T-cell (primary cell): ENCODE measurements at regions not wholly inside any gene's neighbourhood (a gene's known extent, or its start where the extent isn't known, plus 50 kb on each side); places are given as distances from the start of the nearest gene placed in this dataset.
"Not testable (repeated sequence)": the region's sequence is repeated elsewhere in the genome, so short reads cannot be mapped to it uniquely, and the experiment has no call there.

Experiments used
- ATAC-seq, 4 experiments: fragments of 200-7000 bp in 3 of 4; fragments of 150-1000 bp in 1 of 4; cut with Tn5 transposase; replicated peaks in 1 of 4; 1 replicate in 3 of 4; 2 replicates in 1 of 4; pipeline ENCODE4 v1.10.0; 2021; ENCODE audit warnings: moderate library complexity in 3 of 4, mild to moderate bottlenecking in 2 of 4, moderate number of reproducible peaks in 1 of 4
- CTCF ChIA-PET, 2 donors: fragments of 300-600 bp; sonication (Branson Sonifier 250); formaldehyde crosslinking; loops; one replicate each; lab custom pipeline; 2022; ENCODE audit warnings: antibody characterized with exemption in 2 of 2; lab: Charles Lee
- POLR2A ChIA-PET, 2 donors: fragments of 300-600 bp; sonication (Branson Sonifier 250); formaldehyde crosslinking; loops; one replicate each; lab custom pipeline; 2022; ENCODE audit warnings: antibody characterized with exemption in 2 of 2; lab: Charles Lee
- DNase-seq, 35 experiments: peaks; one replicate each; pipeline versions ENCODE4 v3.0.0 to v3.0.0-alpha.2; 2013 to 2023
- H3K27ac ChIP-seq: one replicate; pipeline ENCODE4 v1.5.1; 2013; ENCODE audit warnings: low read length
- H3K27me3 ChIP-seq, 2 experiments: replicated peaks in 1 of 2; 1 replicate in 1 of 2; 2 replicates in 1 of 2; pipeline versions ENCODE4 v1.6.1 to v1.7.0; 2013; ENCODE audit warnings: low read length in 1 of 2, mixed read lengths in 1 of 2; ENCODE audit not compliant: control insufficient read depth in 2 of 2, insufficient read depth in 2 of 2; ENCODE audit errors: extremely low read depth in 1 of 2
- H3K36me3 ChIP-seq, 2 donors: 1 replicate in 1 of 2; 2 replicates in 1 of 2; pipeline versions ENCODE4 v1.6.1 to v1.7.0; 2013; ENCODE audit warnings: low read length in 1 of 2; ENCODE audit not compliant: control insufficient read depth in 2 of 2, insufficient read depth in 1 of 2; ENCODE audit errors: extremely low read depth in 1 of 2
- H3K4me1 ChIP-seq, 2 experiments: 1 replicate in 1 of 2; 2 replicates in 1 of 2; pipeline versions ENCODE4 v1.6.1 to v1.7.0; 2013; ENCODE audit warnings: low read length in 2 of 2, mixed read lengths in 1 of 2; ENCODE audit not compliant: insufficient read depth in 2 of 2, control insufficient read depth in 1 of 2; ENCODE audit errors: extremely low read depth in 1 of 2
- H3K4me3 ChIP-seq, 2 donors: 1 replicate in 1 of 2; 2 replicates in 1 of 2; pipeline versions ENCODE4 v1.5.1 to v1.7.0; 2013; ENCODE audit warnings: mild to moderate bottlenecking in 2 of 2, low read length in 1 of 2, moderate library complexity in 1 of 2; ENCODE audit not compliant: control insufficient read depth in 1 of 2; ENCODE audit errors: extremely low read depth in 1 of 2
- H3K9me3 ChIP-seq: 2 replicates; pipeline ENCODE4 v1.7.0; 2013
- H3K27ac Mint-ChIP-seq, 2 donors: one replicate each; pipeline ENCODE4 v1.8.0; 2020 to 2021; ENCODE audit warnings: mild to moderate bottlenecking in 2 of 2, mixed read lengths in 2 of 2
- H3K27me3 Mint-ChIP-seq, 2 donors: one replicate each; pipeline ENCODE4 v1.8.0; 2021 to 2022; ENCODE audit warnings: mixed read lengths in 2 of 2
- H3K36me3 Mint-ChIP-seq: one replicate; pipeline ENCODE4 v1.8.0; 2021; ENCODE audit warnings: mixed read lengths
- H3K4me1 Mint-ChIP-seq, 3 donors: one replicate each; pipeline ENCODE4 v1.8.0; 2020 to 2022; ENCODE audit warnings: mixed read lengths in 3 of 3, mild to moderate bottlenecking in 1 of 3
- H3K4me3 Mint-ChIP-seq, 3 donors: one replicate each; pipeline ENCODE4 v1.8.0; 2020 to 2022; ENCODE audit warnings: mild to moderate bottlenecking in 3 of 3, mixed read lengths in 3 of 3, moderate library complexity in 3 of 3
- H3K9me3 Mint-ChIP-seq, 3 donors: one replicate each; pipeline ENCODE4 v1.8.0; 2020 to 2022; ENCODE audit warnings: mixed read lengths in 3 of 3
- WGBS: methylation state at CpG from one replicate; pipeline ENCODE4 v1.1.5; 2013; ENCODE audit warnings: missing lambda C conversion rate; ENCODE audit not compliant: insufficient coverage; 5-methylcytosine and 5-hydroxymethylcytosine counted together

DNA sequence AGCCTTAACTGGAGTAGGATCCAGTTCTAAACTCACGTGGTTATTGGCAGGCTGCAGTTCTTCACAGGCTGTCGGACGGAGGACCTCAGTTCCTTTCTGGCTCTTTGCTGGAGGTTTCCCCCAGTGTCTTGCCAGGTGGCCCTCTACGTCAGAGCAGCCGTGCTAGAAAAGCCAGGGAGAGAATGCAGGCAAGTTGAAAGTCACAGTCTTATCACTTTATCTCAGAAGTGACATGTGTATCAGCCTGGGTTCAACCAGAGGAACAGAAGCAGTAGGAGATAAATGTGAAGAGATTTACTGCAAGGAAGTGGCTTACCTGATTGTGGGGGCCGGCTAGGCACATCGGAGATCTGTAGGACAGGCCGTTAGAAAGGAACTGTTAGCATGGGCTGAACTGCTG, 125.3 kb upstream of the BNIP2 start:
- no peaks in the 10 kb centered on the region for H3K36me3 Mint-ChIP-seq
- peaks cover 10 to 22% of the 10 kb centered on the region in 2 experiments for H3K4me1 ChIP-seq
- H3K27me3 Mint-ChIP-seq: peaks cover 0 to 8% of the 10 kb centered on the region in 2 donors
- H3K9me3 Mint-ChIP-seq: no peaks in the 10 kb centered on the region
- H3K27ac ChIP-seq: peak overlapping the region; percentile 32
- ChIA-PET POLR2A (no interaction called here), CTCF (no interaction called here)
- H3K9me3 ChIP-seq: no peaks in the 10 kb centered on the region
- H3K27ac Mint-ChIP-seq: peak overlapping the region; percentile 90
- H3K4me3 ChIP-seq: no peak overlapping the region
- H3K4me1 Mint-ChIP-seq: peaks cover 23 to 34% (median 34%) of the 10 kb centered on the region in 3 donors
- DNase-seq (peak in 32 of 35 experiments; percentile 28 to 72 (median 54)), ATAC-seq (peak; percentile 67 to 98 (median 86))
- no peaks in the 10 kb centered on the region for H3K27me3 ChIP-seq
- H3K36me3 ChIP-seq: no peaks in the 10 kb centered on the region
- WGBS: 32% methylated on average over 4 of the region's 8 CpGs
- H3K4me3 Mint-ChIP-seq: peak overlapping the region in 2 of 3 donors; percentile 42 to 52

DNA sequence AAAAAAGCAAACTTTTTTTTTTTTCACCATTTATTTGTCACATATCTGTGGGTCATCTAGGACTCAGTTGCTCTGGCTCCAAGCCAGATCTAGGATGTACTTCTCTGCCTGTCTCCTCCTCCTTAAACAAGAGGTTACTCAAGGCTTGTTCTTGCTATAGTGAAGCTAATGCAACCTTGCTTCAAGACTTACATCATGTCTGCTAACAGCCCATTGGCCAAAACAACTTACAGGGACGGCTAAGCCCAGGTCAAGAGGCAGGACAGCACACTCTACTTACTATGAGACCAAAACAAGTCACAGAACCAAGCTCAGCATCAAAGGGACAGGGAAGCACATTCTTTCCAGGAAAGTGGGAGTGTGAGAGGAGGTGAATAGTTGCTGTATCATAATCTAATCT, 123.8 kb upstream of the BNIP2 start:
- DNase-seq: no peak
- peaks cover 0 to 1% of the 10 kb centered on the region in 2 donors for H3K27me3 Mint-ChIP-seq
- POLR2A ChIA-PET: no interaction called here

DNA sequence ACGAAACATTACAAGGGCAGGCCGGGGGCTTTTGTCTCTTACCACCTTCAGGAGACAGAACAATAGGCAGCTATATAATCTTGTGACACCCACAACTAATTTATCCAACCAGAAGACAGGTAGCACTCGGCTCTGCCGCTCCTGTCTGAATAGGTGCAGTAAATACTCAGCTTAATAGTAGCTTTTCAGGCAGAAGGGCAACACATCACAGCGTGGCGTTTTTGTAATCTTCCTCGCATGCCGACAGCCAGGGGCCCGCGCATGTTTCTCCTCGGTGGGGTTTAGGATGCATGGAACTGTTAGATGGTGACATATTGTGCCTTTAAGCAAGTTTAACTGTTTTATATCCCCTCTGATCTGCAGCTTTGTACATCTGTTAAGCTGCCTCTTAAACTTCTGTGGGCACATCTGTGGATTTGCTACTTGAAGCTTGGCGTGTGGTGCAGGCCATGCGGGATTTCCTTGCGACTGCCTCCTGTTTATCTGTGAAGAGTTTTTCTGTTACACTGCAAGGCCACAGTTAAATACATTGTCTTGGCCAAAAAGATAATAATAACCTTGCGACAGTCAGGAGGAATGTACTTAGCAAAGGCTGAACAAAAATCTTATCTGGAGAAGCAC, 123.2 kb upstream of the BNIP2 start:
- H3K36me3 ChIP-seq: no peaks in the 10 kb centered on the region
- no peak overlapping the region for H3K27ac Mint-ChIP-seq
- H3K27me3 Mint-ChIP-seq: peaks cover 0 to 1% of the 10 kb centered on the region in 2 donors
- H3K27ac ChIP-seq: no peak overlapping the region
- H3K4me3 Mint-ChIP-seq: no peak overlapping the region
- ChIA-PET POLR2A (no interaction called here), CTCF (interaction anchor here in 1 of 2 donors (0.6 to 1.1 kb wide), 2 partner anchors 13 to 14 kb away, joined by 3 read pairs; no protein-coding TSS in a partner anchor)
- H3K4me3 ChIP-seq: no peak overlapping the region
- H3K9me3 Mint-ChIP-seq: no peaks in the 10 kb centered on the region
- H3K4me1 Mint-ChIP-seq: peaks cover 23 to 34% (median 34%) of the 10 kb centered on the region in 3 donors
- H3K9me3 ChIP-seq: no peaks in the 10 kb centered on the region
- no peak for ATAC-seq
- no peaks in the 10 kb centered on the region for H3K27me3 ChIP-seq
- WGBS: 72% methylated on average over 10 of the region's 15 CpGs
- no peak for DNase-seq
- H3K36me3 Mint-ChIP-seq: no peaks in the 10 kb centered on the region
- peaks cover 10 to 22% of the 10 kb centered on the region in 2 experiments for H3K4me1 ChIP-seq

More for the DNA sequence above, 123.8 kb upstream of the BNIP2 start:
- 67% methylated on average over 1 of the region's 1 CpG for WGBS
- H3K4me3 Mint-ChIP-seq: no peak overlapping the region
- ATAC-seq: no peak
- Histone ChIP-seq H3K36me3 (no peaks in the 10 kb centered on the region), H3K9me3 (no peaks in the 10 kb centered on the region), H3K27ac (no peak overlapping the region), H3K27me3 (no peaks in the 10 kb centered on the region), H3K4me1 (peaks cover 10 to 22% of the 10 kb centered on the region in 2 experiments), H3K4me3 (no peak overlapping the region)
- no peaks in the 10 kb centered on the region for H3K9me3 Mint-ChIP-seq
- peaks cover 23 to 34% (median 34%) of the 10 kb centered on the region in 3 donors for H3K4me1 Mint-ChIP-seq
- H3K27ac Mint-ChIP-seq: no peak overlapping the region
- CTCF ChIA-PET: no interaction called here
- no peaks in the 10 kb centered on the region for H3K36me3 Mint-ChIP-seq

DNA sequence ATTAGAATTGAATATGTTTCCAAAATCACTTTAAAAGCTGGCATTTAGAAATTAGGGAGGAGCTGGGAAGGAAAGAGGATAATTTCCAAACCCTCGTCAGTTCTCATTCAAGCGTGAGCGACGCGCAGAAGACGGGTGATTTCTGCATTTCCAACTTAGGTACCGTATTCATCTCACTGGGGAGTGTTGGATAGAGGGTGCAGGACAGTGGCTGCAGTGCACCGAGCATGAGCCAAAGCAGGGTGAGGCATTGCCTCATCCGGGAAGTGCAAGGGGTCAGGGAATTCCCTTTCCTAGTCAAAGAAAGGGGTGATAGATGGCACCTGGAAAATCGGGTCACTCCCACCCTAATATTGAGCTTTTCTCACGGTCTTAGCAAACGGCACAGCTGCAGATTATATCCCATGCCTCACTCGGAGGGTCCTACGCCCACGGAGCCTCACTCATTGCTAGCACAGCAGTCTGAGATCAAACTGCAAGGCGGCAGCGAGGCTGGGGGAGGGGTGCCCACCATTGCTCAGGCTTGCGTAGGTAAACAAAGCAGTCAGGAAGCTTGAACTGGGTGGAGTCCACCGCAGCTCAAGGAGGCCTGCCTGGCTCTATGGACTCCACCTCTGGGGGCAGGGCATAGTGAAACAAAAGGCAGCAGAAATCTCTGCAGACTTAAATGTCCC, 114.3 kb upstream of the BNIP2 start:
- whole genome bisulfite sequencing: 2% methylated on average over 7 of the region's 19 CpGs
- H3K36me3 ChIP-seq, H3K27me3 ChIP-seq, H3K27me3 Mint-ChIP-seq, H3K9me3 ChIP-seq: not testable (repeated sequence)
- Mint-ChIP-seq H3K4me1 (peaks cover 57 to 58% (median 58%) of the 10 kb centered on the region in 3 donors), H3K9me3 (peaks cover 6 to 13% (median 8%) of the 10 kb centered on the region in 3 donors), H3K36me3 (peaks cover 10% of the 10 kb centered on the region), H3K4me3 (peak overlapping the region; percentile 74 to 85 (median 76)), H3K27ac (peak overlapping the region; percentile 97)
- POLR2A ChIA-PET: interaction anchor here (0.6 to 1.1 kb wide), 2 partner anchors 11 to 27 kb away, joined by 3 read pairs; no protein-coding TSS in a partner anchor
- DNase-seq (peak; percentile 68 to 92 (median 86)), ATAC-seq (peak; percentile 68 to 77 (median 74))
- H3K4me1 ChIP-seq: peaks cover 21 to 41% of the 10 kb centered on the region in 2 experiments
- CTCF ChIA-PET: interaction anchor here in 1 of 2 donors (0.5 to 1.2 kb wide), 5 partner anchors 11 to 692 kb away, joined by 3 to 4 read pairs (median 3); no protein-coding TSS in a partner anchor
- H3K4me3 ChIP-seq: peak overlapping the region; percentile 18 to 36
- peak overlapping the region; percentile 74 for H3K27ac ChIP-seq

DNA sequence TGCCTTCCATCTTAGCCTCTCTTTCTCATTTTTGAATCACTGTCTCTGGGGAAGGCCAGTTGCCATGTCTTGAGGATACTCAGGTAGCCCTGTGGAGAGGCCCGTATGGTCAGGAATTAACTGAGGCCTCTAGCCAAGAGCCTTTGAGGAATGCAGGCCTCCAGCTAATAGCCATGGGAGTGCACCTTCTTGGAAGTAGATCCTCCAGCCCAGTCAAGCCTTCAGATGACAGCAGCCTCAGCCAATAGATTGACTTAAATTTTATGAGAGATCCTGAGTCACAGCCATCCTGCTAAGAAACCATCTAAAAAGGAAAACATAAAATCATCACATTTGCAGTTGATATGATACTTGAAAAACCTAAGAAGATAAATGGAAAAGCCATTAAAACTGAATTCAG, 112.5 kb upstream of the BNIP2 start:
- H3K27ac Mint-ChIP-seq: peak overlapping the region; percentile 83 to 94
- H3K9me3 Mint-ChIP-seq: peaks cover 6 to 13% (median 8%) of the 10 kb centered on the region in 3 donors
- WGBS: 100% methylated on average over 1 of the region's 1 CpG
- peaks cover 69 to 74% (median 70%) of the 10 kb centered on the region in 3 donors for H3K4me1 Mint-ChIP-seq
- ChIA-PET POLR2A (interaction anchor here (0.5 to 0.7 kb wide), 2 partner anchors 47 to 109 kb away, joined by 4 to 6 read pairs; no protein-coding TSS in a partner anchor), CTCF (no interaction called here)
- H3K4me3 Mint-ChIP-seq: peak overlapping the region in 1 of 3 donors; percentile 48
- Histone ChIP-seq H3K9me3 (no peaks in the 10 kb centered on the region), H3K27ac (peak overlapping the region; percentile 11), H3K4me3 (no peak overlapping the region), H3K4me1 (peaks cover 31 to 43% of the 10 kb centered on the region in 2 experiments), H3K27me3 (no peaks in the 10 kb centered on the region), H3K36me3 (peaks cover 0 to 3% of the 10 kb centered on the region in 2 donors)
- DNase-seq (no peak), ATAC-seq (no peak)
- no peaks in the 10 kb centered on the region for H3K27me3 Mint-ChIP-seq
- H3K36me3 Mint-ChIP-seq: peaks cover 10% of the 10 kb centered on the region

DNA sequence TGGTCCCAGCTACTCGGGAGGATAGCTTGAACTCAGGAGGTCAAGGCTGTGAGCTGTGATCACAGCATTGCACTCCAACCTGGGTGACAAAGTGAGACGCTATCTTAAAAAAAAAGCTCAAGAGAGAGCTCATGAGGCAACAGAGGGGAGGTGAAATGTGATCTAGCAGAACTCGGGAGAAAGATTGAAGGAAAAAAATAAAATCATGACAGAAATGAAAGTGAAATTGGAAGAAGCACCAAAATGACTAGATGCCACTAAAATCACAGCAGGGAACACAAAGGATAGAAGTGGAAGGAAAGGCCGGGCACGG, 109.4 kb upstream of the BNIP2 start:
- POLR2A ChIA-PET: interaction anchor here in 1 of 2 donors (0.6 to 0.7 kb wide), 3 partner anchors 15 to 388 kb away, joined by 3 to 5 read pairs (median 4); no protein-coding TSS in a partner anchor
- H3K9me3 Mint-ChIP-seq: no peaks in the 10 kb centered on the region
- ATAC-seq (peak in 3 of 4 experiments; percentile 15 to 59 (median 32)), DNase-seq (peak in 1 of 35 experiments; percentile 29)
- no peaks in the 10 kb centered on the region for H3K36me3 Mint-ChIP-seq
- Histone ChIP-seq H3K4me3 (peak overlapping the region in 1 of 2 donors; percentile 7), H3K9me3 (no peaks in the 10 kb centered on the region), H3K27ac (peak overlapping the region; percentile 67), H3K4me1 (peaks cover 42 to 45% of the 10 kb centered on the region in 2 experiments), H3K36me3 (peaks cover 0 to 3% of the 10 kb centered on the region in 2 donors), H3K27me3 (no peaks in the 10 kb centered on the region)
- WGBS: 20% methylated on average over 3 of the region's 5 CpGs
- H3K4me3 Mint-ChIP-seq: peak overlapping the region; percentile 41 to 64 (median 57)
- peak overlapping the region; percentile 93 for H3K27ac Mint-ChIP-seq
- no peaks in the 10 kb centered on the region for H3K27me3 Mint-ChIP-seq
- peaks cover 76 to 84% (median 78%) of the 10 kb centered on the region in 3 donors for H3K4me1 Mint-ChIP-seq
- CTCF ChIA-PET: interaction anchor here in 1 of 2 donors (0.9 to 1.0 kb wide), 2 partner anchors 13 to 46 kb away, joined by 3 read pairs; no protein-coding TSS in a partner anchor
